Activated T-cell treated with anti-CD3 and anti-CD28 coated beads for 1 hour (primary cell): ENCODE measurements at regions not wholly inside any gene's neighbourhood (a gene's known extent, or its start where the extent isn't known, plus 50 kb on each side); places are given as distances from the start of the nearest gene placed in this dataset.

Experiments
- DNase-seq: peaks from one replicate; pipeline ENCODE4 v3.0.0-alpha.2; 2020; ENCODE audit warnings: low read depth

GRCh38 chr2:20150110-20150706, 74.7 kb downstream of the SDC1 start:
- DNase-seq, result no peak

- DNase-seq, result no peak
Measured at GRCh38 chr2:20149703-20150030, 75.3 kb downstream of the SDC1 start.

- DNase-seq, result no peak
Measured at GRCh38 chr2:20148923-20149702, 75.8 kb downstream of the SDC1 start.

DNA sequence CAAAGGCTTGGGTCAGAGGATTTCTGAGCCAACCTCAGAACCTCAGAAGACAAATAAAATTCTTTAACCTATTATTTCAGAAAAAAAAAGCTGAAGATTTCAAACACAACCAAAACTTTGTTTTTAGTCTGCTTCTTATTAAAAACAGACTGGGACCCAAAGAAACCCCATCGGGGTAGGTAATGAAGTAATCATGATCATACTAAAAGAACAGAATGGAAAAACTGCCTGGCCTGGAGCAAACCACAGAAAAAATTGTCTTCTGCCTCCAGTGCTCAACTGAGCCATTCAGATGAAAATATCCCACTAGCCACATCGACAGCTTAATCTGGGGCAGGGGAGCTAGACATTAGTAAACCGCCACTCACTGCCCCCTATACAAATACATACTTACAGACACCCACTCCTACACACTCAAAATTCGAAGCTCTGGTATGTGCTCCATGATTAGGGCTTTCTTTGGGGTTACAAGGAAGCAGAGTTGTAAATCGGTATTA, 76.5 kb downstream of the SDC1 start:
- DNase-seq, result no peak

- DNase-seq, result no peak
Measured at GRCh38 chr2:20147351-20147750, 77.6 kb downstream of the SDC1 start.

- no peak for DNase-seq
Measured at GRCh38 chr2:20146401-20146800, 78.5 kb downstream of the SDC1 start.

DNA sequence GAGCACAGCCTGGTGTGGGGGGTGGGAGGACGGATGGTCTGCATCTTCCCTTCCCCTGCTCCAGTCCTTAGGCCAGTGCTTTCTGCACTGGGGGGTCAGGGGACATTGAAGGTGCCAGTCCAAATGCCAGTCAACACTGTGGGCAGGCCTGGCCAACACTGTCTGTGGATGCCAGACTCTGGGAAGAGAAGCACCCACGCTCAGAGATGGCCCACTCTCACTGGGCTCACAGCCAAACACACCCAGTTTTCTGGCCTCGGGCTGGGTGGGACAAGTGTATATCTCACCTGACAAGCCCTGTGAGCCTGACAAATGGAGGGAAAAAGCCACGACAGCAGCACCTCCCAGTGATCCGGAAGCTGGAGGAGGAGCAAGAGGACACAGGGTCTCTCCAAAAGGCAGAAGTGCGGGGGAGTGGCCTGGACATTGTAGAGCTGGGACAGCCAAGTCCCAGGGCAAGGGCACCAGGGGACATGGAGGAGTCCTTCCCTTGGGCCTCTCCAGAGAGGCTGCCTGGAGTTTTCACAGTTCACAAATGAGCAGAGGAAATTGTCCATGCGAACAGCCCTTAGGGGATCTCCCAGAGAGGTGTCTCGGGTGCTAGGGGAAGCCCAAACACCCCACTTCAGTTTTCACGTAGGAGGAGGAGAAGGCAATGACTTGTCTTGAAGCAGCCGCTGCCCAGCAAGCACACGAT, 79.3 kb downstream of the SDC1 start:
- DNase-seq, result no peak

GRCh38 chr2:20144861-20145260, 80.1 kb downstream of the SDC1 start:
- no peak for DNase-seq

DNA sequence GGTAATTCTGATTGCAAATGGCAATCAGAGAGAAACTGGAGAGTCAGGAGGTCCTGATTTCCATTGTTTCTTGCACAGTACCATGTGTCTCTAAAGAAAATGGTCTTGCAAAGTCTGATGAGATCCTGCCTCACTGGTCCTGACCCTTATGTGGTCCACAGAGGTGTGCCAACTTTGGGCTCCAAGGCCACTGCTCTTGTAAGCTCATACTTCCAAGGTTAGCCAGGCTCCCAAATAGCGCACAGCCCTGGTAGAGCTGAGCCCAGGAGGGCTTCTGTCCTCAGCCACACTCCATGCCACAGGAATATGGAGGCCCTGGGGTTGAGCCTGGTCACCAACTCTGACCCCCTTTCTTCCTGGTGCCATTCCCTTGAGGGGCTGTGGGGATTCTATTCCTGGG, 80.7 kb downstream of the SDC1 start:
- no peak for DNase-seq

DNA sequence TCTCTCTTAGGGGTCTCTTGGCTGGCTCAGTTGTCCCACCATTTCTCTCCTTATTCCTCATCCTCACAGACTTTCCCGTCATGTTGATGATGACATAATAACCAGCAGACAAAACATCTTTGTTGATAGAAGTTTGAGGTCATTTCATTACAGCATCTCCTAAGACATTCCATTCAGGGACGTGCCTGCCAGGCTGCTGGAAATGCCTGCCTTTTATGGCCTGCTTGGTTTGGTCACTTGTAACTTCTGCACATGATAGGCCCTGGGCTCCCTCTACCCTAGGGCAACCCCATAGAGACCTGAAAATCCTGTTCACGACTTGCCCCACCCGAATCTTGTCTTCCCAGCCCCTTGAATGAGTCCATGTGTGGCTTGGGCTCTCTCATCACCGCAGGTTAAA, 81.7 kb downstream of the SDC1 start:
- DNase-seq, result no peak

- no peak for DNase-seq
Measured at GRCh38 chr2:20141806-20142205, 83.1 kb downstream of the SDC1 start.

- DNase-seq, result no peak
Measured at GRCh38 chr2:20141056-20141762, 83.7 kb downstream of the SDC1 start.

DNA sequence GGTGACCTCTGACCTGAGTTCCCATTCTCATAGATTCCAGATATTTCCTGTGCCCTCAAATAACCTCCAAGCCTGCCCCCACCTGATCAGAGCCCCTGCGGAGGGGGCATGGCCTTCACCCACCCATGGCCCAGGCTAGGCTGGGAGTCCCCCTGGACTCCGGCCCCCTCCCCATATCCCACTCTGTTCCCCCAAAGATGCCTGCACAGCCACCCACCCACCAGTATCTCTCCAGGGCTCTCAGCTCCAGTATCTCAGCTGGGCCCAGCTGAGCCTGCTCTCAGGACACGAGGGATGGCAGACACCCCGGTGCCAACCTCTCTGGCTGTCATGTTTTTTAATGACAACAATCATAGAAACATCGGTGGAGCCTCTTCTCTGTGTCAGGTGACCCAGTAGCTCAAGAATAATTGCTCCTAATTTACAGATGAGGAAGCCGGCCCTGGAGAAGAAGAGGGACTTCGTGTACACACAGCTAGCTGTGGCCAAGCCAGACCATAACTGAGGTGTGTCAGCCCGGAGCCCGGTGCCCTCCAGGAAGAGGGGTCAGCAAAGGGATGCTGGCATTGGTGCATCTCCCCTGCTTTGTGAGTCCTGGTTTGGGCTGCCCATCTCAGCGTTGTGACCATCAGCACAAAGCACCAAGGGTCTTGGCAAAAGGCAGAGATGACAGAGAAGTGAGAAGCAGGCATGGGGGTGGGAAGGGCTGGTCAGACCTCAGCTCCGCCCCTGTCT, 84.4 kb downstream of the SDC1 start:
- DNase-seq, result no peak

DNA sequence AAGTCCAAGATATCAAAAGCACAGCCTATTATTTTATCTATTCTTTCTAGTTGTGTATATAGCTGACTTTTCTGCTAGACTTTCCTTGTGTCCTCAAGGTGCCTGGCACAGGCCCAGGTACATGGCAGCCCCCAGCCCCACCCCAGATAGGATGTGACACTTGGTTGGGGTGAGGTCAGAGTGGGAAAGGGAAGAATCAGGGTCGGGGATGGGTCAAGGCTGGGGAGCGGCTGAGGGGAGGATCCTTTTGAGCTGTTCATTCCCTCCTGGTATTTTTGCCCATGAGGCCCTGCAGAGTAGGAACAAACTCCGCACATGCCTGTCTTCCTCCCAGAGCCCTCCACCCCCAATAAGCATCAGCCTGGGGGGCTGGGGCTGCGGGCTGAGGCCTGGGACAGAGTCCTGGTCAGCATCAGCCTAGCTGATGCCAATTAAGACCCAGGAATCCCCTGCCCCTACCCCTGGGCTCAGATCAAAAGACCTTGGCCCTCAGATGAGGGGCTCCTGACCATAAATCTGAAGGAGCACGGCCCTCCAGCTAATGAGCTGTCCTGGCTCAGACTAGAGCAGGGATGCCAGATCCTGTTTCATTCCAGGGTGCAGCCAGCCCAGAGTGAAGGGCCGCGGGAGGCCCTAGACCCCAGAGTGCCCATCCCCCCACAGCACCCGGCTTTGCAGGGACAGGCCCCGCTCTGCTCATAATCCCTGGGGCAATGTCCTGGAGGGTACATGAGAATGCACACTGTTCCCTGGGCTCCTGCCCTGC, 85.3 kb downstream of the SDC1 start:
- DNase-seq, result no peak

GRCh38 chr2:20138696-20139095, 86.2 kb downstream of the SDC1 start:
- no peak for DNase-seq

GRCh38 chr2:20137884-20138283, 86.5 kb upstream of the LAPTM4A start:
- no peak for DNase-seq

DNA sequence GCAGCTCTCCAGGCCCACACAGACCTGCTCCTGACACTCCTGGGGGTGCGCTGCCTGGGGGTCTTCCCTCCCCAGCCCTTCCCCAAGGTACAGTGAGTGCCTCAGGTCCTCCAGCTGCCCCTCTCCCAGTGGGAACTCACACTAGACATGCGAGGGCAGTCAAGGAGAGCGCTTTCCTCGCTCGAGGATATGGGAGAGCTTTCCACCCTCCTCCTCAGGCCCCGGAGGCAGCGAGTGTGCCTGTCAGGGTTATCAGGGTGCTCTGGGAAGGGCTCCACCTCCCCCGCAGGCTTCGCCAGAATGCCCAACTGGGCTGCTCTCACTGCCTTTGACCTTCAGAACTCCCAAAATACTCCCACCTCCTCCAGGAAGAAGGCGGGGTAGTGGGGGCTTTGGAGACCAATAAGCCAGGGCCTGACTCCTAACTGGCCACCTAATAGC, 85.7 kb upstream of the LAPTM4A start:
- no peak for DNase-seq

GRCh38 chr2:20136149-20136548, 84.7 kb upstream of the LAPTM4A start:
- DNase-seq, result no peak

DNA sequence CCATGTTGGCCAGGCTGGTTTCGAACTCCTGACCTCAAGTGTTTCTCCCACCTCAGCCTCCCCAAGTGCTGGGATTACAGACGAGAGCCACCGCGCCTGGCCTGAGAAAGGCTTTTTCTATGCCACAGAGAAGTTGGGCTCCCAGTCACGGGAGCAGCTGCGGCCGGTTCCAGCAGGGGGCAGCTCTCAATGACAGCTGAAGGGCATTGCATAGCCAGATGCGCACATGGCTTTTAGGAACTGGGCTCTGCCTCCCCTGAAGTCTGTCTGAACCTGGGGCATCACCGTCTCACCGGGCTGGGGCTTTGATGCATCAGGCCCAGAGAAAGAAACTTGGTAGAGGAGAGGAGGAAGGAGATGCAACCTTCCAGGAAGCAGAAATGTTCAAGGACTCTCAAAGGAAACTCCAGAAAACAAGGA, 84.2 kb upstream of the LAPTM4A start:
- DNase-seq, result peak; percentile 7

DNA sequence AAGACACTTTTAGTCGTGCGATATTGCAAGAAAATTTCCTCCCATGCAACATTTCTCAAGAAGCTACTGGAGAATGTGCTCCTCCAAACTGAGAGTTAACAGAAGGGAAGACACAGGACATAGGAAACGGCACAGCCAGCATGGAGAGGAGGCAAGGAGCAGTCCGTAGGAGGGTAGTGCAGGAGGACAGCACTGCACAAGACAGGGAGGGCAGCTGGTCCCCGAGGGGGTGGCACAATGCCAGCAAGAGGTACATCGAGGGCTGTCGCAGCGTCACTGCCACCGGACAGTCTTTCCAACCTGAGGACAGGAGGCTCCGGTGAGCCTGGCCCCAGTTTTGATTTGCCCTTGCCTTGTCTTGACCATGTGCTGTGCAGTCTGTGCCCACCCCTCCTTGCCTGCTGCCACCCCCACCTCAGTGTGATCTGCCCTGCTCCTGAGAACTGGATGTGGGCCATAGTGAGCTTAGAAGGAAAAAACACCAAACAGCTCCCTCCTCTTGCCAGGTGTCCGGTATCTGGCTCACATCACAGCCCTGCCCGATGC, 81.6 kb upstream of the LAPTM4A start:
- no peak for DNase-seq
